GM12878 (cell line): ENCODE measurements at regions not wholly inside any gene's neighbourhood (a gene's known extent, or its start where the extent isn't known, plus 50 kb on each side); places are given as distances from the start of the nearest gene placed in this dataset.
A peak's percentile ranks its signal among the peaks of the same experiment; 100 is the strongest.

ENCODE experiments used
- ATAC-seq: fragments of 200-7000 bp; cut with Tn5 transposase; 3 replicates; pipeline ENCODE4 v1.9.1; 2020; ENCODE audit warnings: mild to moderate bottlenecking, moderate library complexity
- BruUV-seq: library from RNA; stranded (reverse); fragments of 400-500 nt; replicated peaks from 2 replicates; lab custom pipeline; 2021; lab: Mats Ljungman, UMichigan
- CTCF ChIA-PET: fragments of 300-600 bp; sonication (Branson Sonifier 250); formaldehyde crosslinking; extraction: SDS; loops from one replicate; lab custom pipeline; 2021; ENCODE audit warnings: inconsistent platforms; lab: Yijun Ruan, JAX
- POLR2A ChIA-PET: fragments of 350-600 bp; formaldehyde crosslinking; extraction: SDS; loops from one replicate; lab custom pipeline; 2021; ENCODE audit warnings: inconsistent platforms; lab: Charles Lee
- RAD21 ChIA-PET: fragments of 300-600 bp; sonication (Branson Sonifier 250); formaldehyde crosslinking; loops from one replicate; lab custom pipeline; 2023; ENCODE audit warnings: antibody characterized with exemption; ENCODE audit not compliant: unreplicated experiment; lab: Charles Lee
- SMC1A ChIA-PET: fragments of 300-600 bp; sonication (Branson Sonifier 250); formaldehyde crosslinking; loops from one replicate; lab custom pipeline; 2023; ENCODE audit not compliant: unreplicated experiment, uncharacterized antibody; lab: Charles Lee
- DNase-seq: peaks from one replicate; pipeline ENCODE4 v3.0.0-alpha.2; 2011; ENCODE audit warnings: low read depth, low spot score
- FAIRE-seq: peaks from 3 replicates; lab custom pipeline; 2011; peaks lifted over from hg19 to GRCh38; lab: Jason Lieb, UNC
- H2AFZ ChIP-seq: 2 replicates; pipeline ENCODE4 v1.6.0; 2011; ENCODE audit warnings: low read depth, low read length, control low read depth; ENCODE audit not compliant: control insufficient read depth
- H3K27ac ChIP-seq: 2 replicates; pipeline ENCODE4 v1.5.1; 2011; ENCODE audit warnings: control low read depth; ENCODE audit not compliant: control insufficient read depth, insufficient read depth
- H3K27me3 ChIP-seq, 2 experiments: replicated peaks in 1 of 2; 2 replicates each; pipeline versions ENCODE4 v1.6.0 to v1.6.1; 2011; ENCODE audit warnings: low read length in 1 of 2; ENCODE audit not compliant: control insufficient read depth in 2 of 2, insufficient read depth in 2 of 2
- H3K36me3 ChIP-seq, 2 experiments: 2 replicates each; pipeline ENCODE4 v1.5.1; 2011; ENCODE audit warnings: low read length in 1 of 2; ENCODE audit not compliant: control insufficient read depth in 2 of 2, insufficient read depth in 2 of 2
- H3K4me1 ChIP-seq: 2 replicates; pipeline ENCODE4 v1.6.1; 2011; ENCODE audit warnings: mild to moderate bottlenecking, low read length, moderate library complexity, mixed read lengths; ENCODE audit not compliant: control insufficient read depth, insufficient read depth
- H3K4me2 ChIP-seq: 2 replicates; pipeline ENCODE4 v1.6.0; 2011; ENCODE audit warnings: control low read depth; ENCODE audit not compliant: control insufficient read depth, insufficient read depth
- H3K4me3 ChIP-seq: fragments of 200-600 bp; sonication (generic); 2 replicates; pipeline ENCODE4 v1.5.1; 2016
- H3K79me2 ChIP-seq: 2 replicates; pipeline ENCODE4 v1.6.0; 2011; ENCODE audit warnings: low read length; ENCODE audit not compliant: control insufficient read depth, insufficient read depth
- H3K9ac ChIP-seq: 2 replicates; pipeline ENCODE4 v1.8.0; 2011; ENCODE audit warnings: low read length, control low read depth, mixed read lengths; ENCODE audit not compliant: control insufficient read depth, insufficient read depth
- H3K9me3 ChIP-seq: replicated peaks from 3 replicates; pipeline ENCODE4 v1.5.1; 2011; ENCODE audit warnings: mild to moderate bottlenecking, low read length; ENCODE audit not compliant: control insufficient read depth, insufficient read depth
- H4K20me1 ChIP-seq: 2 replicates; pipeline ENCODE4 v1.6.0; 2011; ENCODE audit not compliant: control insufficient read depth, insufficient read depth
- FOS ChIP-seq: IDR thresholded peaks from 3 replicates; pipeline ENCODE4 v1.6.1; 2011; ENCODE audit warnings: borderline replicate concordance; ENCODE audit not compliant: insufficient read length; ENCODE audit errors: extremely low read depth
- FOXK2 ChIP-seq: fragments of 450-650 bp; IDR thresholded peaks from 2 replicates; pipeline ENCODE4 v1.6.1; 2017; ENCODE audit warnings: mild to moderate bottlenecking, moderate library complexity
- MYB ChIP-seq: fragments of 150-350 bp; IDR thresholded peaks from 2 replicates; pipeline ENCODE4 v1.6.1; 2014; ENCODE audit warnings: mild to moderate bottlenecking, low read depth, low read length, borderline replicate concordance
- PML ChIP-seq: IDR thresholded peaks from 2 replicates; pipeline ENCODE4 v1.6.1; 2012; ENCODE audit warnings: low read length, inconsistent platforms
- POLR2A ChIP-seq: IDR thresholded peaks from 2 replicates; pipeline ENCODE4 v1.6.1; 2011; ENCODE audit warnings: low read depth, mild to moderate bottlenecking, low read length
- SRF ChIP-seq, 2 experiments: IDR thresholded peaks; 2 replicates each; pipeline ENCODE4 v1.6.1; 2011; ENCODE audit warnings: low read depth in 2 of 2, low read length in 2 of 2, mild to moderate bottlenecking in 1 of 2, moderate library complexity in 1 of 2
- WGBS: methylation state at CpG from one replicate; pipeline ENCODE4 v1.1.6; 2016; ENCODE audit warnings: low lambda C conversion rate; ENCODE audit not compliant: insufficient replicate concordance, insufficient coverage; ENCODE audit errors: missing lambda C conversion rate; 5-methylcytosine and 5-hydroxymethylcytosine counted together
- in situ Hi-C: fragments of 300-500 bp; cut with MboI; formaldehyde crosslinking; loops from 9 replicates; pipeline ENCODE4 v1.14.3; 2018; ENCODE audit warnings: mixed read lengths
- intact Hi-C: fragments of 100-400 bp; cut with micrococcal nuclease; formaldehyde crosslinking; loops from one replicate; pipeline ENCODE4 v1.14.2; 2022; ENCODE audit not compliant: unreplicated experiment
- TF ChIP-seq, protein P1 (sequence below): IDR thresholded peaks from 2 replicates; pipeline ENCODE4 v1.6.1; 2012; ENCODE audit warnings: mild to moderate bottlenecking, low read depth, low read length
- TF ChIP-seq, protein P2 (sequence below): IDR thresholded peaks from 2 replicates; pipeline ENCODE4 v1.6.1; 2012; ENCODE audit warnings: low read depth, low read length, improper control_type of control experiment
- TF ChIP-seq, protein P3 (sequence below): fragments of 450-650 bp; IDR thresholded peaks from 2 replicates; pipeline ENCODE4 v1.6.1; 2016; ENCODE audit warnings: mild to moderate bottlenecking, moderate library complexity, borderline replicate concordance

DNA sequence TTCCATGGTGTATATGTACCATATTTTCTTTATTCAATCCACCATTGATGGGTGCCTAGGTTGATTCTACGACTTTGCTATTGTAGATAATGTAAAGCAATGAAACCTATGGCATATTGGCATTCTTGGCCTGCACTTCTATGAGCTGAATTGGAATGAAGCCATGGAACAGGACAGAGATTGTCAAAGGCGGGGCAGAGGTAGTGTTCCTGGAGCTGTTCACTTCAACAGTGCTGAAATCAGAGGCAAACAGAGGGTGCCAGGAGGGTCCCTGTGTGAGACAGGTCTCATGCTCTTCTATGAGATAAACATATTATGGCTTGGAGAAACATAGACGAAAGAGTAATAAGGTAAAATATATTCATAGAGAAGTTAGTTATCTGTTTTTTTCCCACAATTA lies 342.6 kb upstream of the VCX start:
- FAIRE-seq (no peak), ATAC-seq (no peak), DNase-seq (no peak)
- Histone ChIP-seq H3K4me3 (no peak overlapping the region), H2AFZ (no peak overlapping the region), H3K27me3 (no peaks in the 10 kb centered on the region), H4K20me1 (no peaks in the 10 kb centered on the region), H3K79me2 (no peaks in the 10 kb centered on the region), H3K9me3 (no peaks in the 10 kb centered on the region), H3K4me1 (no peaks in the 10 kb centered on the region), H3K9ac (no peak overlapping the region), H3K4me2 (no peak overlapping the region), H3K27ac (no peak overlapping the region), H3K36me3 (no peaks in the 10 kb centered on the region)
- CTCF ChIA-PET, result no interaction called here
- SMC1A ChIA-PET, result interaction anchor here (0.8 kb wide), 1 partner anchor 15 kb away, joined by 3 read pairs; no protein-coding TSS in a partner anchor
- POLR2A ChIA-PET, result no interaction called here
- intact Hi-C loops, result no loop called here
- no peak for TF ChIP-seq PML
- TF ChIP-seq, protein P1, sequence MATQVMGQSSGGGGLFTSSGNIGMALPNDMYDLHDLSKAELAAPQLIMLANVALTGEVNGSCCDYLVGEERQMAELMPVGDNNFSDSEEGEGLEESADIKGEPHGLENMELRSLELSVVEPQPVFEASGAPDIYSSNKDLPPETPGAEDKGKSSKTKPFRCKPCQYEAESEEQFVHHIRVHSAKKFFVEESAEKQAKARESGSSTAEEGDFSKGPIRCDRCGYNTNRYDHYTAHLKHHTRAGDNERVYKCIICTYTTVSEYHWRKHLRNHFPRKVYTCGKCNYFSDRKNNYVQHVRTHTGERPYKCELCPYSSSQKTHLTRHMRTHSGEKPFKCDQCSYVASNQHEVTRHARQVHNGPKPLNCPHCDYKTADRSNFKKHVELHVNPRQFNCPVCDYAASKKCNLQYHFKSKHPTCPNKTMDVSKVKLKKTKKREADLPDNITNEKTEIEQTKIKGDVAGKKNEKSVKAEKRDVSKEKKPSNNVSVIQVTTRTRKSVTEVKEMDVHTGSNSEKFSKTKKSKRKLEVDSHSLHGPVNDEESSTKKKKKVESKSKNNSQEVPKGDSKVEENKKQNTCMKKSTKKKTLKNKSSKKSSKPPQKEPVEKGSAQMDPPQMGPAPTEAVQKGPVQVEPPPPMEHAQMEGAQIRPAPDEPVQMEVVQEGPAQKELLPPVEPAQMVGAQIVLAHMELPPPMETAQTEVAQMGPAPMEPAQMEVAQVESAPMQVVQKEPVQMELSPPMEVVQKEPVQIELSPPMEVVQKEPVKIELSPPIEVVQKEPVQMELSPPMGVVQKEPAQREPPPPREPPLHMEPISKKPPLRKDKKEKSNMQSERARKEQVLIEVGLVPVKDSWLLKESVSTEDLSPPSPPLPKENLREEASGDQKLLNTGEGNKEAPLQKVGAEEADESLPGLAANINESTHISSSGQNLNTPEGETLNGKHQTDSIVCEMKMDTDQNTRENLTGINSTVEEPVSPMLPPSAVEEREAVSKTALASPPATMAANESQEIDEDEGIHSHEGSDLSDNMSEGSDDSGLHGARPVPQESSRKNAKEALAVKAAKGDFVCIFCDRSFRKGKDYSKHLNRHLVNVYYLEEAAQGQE, result peak; percentile 50; the same call in 1 of the 2 replicates
- in situ Hi-C loops, result no loop called here
- no TSS peak for BruUV-seq
- 13% methylated on average over 3 of the region's 3 CpGs for WGBS
- RAD21 ChIA-PET, result no interaction called here

DNA sequence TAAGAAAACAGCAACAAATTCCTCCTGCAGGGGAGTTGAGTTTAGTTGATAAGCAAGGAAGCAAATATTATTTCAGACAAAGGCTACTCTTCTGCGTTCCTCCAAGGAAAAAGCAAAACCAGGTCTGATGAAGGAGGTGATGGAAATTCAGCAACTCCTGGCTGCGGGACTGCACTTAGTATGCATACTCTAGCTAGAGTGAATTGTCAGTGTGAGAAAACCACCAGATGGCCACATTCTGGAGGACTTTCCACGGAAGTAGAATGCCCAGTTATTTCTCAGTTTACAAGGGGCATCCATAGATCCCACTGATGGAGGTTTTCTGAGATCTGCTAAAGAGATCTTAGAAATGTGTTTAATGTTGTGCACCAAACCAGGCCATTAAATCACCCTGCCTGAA lies 338.6 kb upstream of the PUDP start:
- Histone ChIP-seq H3K4me1 (no peaks in the 10 kb centered on the region), H3K9ac (no peak overlapping the region), H4K20me1 (no peaks in the 10 kb centered on the region), H3K4me3 (no peak overlapping the region), H2AFZ (no peak overlapping the region), H3K27me3 (no peaks in the 10 kb centered on the region), H3K4me2 (no peak overlapping the region), H3K79me2 (no peaks in the 10 kb centered on the region), H3K9me3 (no peaks in the 10 kb centered on the region; the same call in 2 of the 3 replicates), H3K36me3 (no peaks in the 10 kb centered on the region), H3K27ac (no peak overlapping the region)
- ChIA-PET SMC1A (no interaction called here), CTCF (no interaction called here), RAD21 (no interaction called here), POLR2A (interaction anchor here (1.0 kb wide), 1 partner anchor 48 kb away, joined by 3 read pairs; no protein-coding TSS in a partner anchor)
- ATAC-seq, result no peak
- TF ChIP-seq FOS, result no peak
- TF ChIP-seq, protein P2, sequence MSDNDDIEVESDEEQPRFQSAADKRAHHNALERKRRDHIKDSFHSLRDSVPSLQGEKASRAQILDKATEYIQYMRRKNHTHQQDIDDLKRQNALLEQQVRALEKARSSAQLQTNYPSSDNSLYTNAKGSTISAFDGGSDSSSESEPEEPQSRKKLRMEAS, result no peak
- no peak for TF ChIP-seq POLR2A
- TF ChIP-seq SRF (IDR thresholded peaks at IDR 0.05; ENCODE audit: low read depth in 2 of 2, low read length in 2 of 2), result no peak
- TF ChIP-seq, protein P3, sequence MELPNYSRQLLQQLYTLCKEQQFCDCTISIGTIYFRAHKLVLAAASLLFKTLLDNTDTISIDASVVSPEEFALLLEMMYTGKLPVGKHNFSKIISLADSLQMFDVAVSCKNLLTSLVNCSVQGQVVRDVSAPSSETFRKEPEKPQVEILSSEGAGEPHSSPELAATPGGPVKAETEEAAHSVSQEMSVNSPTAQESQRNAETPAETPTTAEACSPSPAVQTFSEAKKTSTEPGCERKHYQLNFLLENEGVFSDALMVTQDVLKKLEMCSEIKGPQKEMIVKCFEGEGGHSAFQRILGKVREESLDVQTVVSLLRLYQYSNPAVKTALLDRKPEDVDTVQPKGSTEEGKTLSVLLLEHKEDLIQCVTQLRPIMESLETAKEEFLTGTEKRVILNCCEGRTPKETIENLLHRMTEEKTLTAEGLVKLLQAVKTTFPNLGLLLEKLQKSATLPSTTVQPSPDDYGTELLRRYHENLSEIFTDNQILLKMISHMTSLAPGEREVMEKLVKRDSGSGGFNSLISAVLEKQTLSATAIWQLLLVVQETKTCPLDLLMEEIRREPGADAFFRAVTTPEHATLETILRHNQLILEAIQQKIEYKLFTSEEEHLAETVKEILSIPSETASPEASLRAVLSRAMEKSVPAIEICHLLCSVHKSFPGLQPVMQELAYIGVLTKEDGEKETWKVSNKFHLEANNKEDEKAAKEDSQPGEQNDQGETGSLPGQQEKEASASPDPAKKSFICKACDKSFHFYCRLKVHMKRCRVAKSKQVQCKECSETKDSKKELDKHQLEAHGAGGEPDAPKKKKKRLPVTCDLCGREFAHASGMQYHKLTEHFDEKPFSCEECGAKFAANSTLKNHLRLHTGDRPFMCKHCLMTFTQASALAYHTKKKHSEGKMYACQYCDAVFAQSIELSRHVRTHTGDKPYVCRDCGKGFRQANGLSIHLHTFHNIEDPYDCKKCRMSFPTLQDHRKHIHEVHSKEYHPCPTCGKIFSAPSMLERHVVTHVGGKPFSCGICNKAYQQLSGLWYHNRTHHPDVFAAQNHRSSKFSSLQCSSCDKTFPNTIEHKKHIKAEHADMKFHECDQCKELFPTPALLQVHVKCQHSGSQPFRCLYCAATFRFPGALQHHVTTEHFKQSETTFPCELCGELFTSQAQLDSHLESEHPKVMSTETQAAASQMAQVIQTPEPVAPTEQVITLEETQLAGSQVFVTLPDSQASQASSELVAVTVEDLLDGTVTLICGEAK, result no peak
- no peak for TF ChIP-seq MYB
- no peak for TF ChIP-seq FOXK2
- WGBS, result 39% methylated on average over 3 of the region's 3 CpGs
- intact Hi-C loops (no loop called here), in situ Hi-C loops (no loop called here)
- no peak for DNase-seq
- FAIRE-seq, result no peak
- no TSS peak for BruUV-seq
